HG03025 (cell line): ENCODE measurements at regions not wholly inside any gene's neighbourhood (a gene's known extent, or its start where the extent isn't known, plus 50 kb on each side); places are given as distances from the start of the nearest gene placed in this dataset.
"Not testable (repeated sequence)": the region's sequence is repeated elsewhere in the genome, so short reads cannot be mapped to it uniquely, and the experiment has no call there.

Source experiments
- ATAC-seq: cut with Tn5 transposase; IDR thresholded peaks from one replicate; pipeline ENCODE4 v1.9.1; 2021; ENCODE audit warnings: mild to moderate bottlenecking, moderate library complexity; ENCODE audit not compliant: unreplicated experiment, low FRiP score

DNA sequence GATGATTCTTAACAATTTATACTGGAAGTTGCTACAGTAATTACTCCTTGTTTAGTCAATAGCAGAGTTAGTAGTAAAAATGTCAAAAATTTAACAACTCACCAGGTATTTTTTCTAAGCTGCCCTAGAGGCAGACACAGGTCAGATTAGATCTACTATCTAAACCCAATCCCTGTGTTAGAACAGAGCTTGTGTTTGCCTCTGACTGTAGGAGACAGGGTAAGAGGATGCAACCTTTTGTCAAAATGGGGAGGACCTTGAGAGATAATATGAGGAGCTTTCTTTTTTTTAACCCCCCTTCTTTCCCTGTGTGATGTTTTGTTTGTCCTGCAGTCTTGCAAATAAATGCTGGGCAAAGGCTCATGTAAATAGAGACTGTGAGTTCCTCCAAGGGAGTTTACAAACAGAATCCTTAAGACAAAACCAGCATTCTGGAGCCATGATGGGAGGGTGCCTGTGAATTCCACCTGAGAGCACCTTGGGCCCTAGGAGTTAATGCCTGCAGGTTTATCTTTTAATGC, 353.1 kb downstream of the GATA3 start:
- ATAC-seq = no peak

- no peak for ATAC-seq
These were observed 356.0 kb downstream of the GATA3 start for GRCh38 chr10:8410506-8410905.

- no peak for ATAC-seq
These were observed 358.1 kb downstream of the GATA3 start for GRCh38 chr10:8412541-8412940.

- ATAC-seq = not testable (repeated sequence)
These were observed 360.5 kb downstream of the GATA3 start for GRCh38 chr10:8415029-8415428.

DNA sequence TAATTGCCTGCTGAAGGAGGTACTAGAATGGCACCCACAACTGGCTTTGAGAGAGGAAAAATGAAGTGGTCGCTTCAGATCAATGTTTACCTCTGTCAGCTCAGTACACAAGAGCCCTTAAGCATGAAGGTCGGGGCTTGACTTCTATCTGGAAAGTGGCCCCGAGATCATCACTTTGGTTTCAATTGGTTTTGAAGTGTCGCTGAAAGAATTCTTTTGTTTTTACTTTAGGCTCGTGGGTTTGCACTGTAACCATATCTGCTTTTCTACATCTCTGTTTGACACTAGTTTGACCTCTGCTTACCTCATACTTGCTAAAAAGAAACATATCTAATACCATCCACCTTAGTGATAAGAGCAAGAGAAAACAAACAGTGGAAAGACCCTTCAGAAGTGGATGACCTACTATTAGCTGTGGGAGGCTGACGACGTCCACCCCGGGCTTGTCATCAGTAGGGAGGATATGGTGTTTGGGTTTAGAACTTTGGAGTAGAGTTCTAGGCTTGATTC, 361.8 kb downstream of the GATA3 start:
- no peak for ATAC-seq

DNA sequence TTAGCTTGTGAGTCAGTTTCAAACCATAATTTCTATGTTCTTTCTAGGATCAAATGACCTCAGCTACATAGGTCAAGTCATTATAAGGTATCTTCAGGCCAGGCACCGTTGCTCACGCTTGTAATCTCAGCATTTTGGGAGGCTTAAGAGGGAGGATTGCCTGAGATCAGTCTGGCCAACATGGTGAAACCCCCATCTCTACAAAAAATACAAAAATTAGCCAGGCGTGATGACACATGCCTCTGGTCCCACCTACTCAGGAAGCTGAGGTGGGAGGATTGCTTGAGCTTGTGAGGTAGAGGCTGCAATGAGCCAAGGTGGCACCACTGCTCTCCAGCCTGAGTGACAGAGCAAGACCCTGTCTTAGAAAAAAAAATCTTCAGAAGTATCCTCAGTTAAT, 362.3 kb downstream of the GATA3 start:
- ATAC-seq = no peak

GRCh38 chr10:8417631-8418030, 363.1 kb downstream of the GATA3 start:
- ATAC-seq = no peak

DNA sequence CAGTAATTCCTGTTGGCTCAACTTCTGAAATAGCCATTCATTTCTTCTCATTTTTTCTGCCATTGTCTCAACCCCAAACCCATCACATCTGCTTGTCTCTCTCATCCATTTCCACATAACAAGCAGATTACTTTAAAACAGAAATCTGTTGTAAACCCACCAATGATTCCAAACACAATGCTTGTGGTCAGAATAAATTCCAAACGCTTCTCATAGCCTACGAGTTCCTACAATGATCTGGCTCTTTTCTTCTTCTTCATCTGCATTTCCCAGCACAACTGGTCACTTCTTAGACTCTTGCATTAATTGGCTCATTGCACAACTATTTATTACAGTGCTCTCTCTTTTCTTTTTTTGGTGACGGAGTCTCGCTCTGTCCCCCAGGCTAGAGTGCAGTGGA, 364.1 kb downstream of the GATA3 start:
- no peak for ATAC-seq

- no peak for ATAC-seq
These were observed 365.7 kb downstream of the GATA3 start for GRCh38 chr10:8420182-8420581.

GRCh38 chr10:8424555-8425211, 370.2 kb downstream of the GATA3 start:
- ATAC-seq = no peak

DNA sequence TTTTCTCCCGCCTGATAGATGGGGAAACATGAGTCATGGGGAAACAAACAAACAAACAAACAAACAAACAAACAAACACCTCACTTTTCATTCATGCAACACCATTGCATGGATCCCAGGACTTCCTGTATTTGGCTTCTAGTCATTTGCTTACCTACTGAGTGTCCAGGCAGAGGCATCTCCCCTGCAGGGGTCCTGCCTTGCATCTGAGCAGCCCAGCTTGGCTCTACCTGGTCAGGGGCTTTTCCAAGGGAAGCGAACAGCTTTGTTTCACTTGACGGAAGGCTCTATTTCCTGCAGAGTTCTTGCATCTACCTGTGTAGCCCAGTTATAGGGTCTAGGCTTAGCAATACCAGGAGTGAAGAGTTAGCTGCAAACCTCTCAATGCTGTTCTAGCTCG, 374.2 kb downstream of the GATA3 start:
- no peak for ATAC-seq

DNA sequence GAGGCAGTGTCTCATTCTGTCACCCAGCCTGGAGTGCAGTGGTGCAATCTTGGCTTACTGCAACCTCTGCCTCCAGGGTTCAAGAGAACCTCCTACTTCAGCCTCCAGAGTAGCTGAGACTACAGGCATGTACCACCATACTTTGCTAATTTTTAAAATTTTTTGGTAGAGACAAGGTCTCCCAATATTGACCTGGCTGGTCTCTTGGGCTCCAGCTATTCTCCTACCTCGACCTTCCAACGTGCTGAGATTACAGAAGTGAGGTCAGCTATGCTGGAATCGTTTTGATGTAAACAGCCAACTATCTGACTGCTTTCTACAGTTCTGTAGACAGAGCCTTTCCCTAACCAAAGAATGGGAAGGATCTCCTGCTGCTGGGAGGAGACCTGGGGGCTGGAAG, 375.8 kb downstream of the GATA3 start:
- ATAC-seq = no peak

DNA sequence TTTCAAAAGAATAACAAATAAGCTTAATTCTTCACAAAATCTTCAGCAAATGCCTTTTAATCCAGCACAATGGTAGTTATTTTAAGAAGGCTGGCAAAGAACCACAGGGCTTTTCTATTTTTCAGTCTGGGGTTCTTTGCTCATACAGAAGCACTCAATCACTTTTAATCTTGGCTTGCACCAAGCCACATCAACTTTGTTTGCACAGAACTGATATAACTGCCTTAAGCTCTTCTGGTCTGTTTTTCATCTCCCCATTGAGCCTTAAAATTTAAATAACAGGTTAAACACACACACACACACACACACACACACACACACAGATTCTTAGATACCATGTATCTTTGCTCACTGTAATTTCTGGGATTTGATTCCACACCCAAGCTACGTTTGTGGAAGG, 377.0 kb downstream of the GATA3 start:
- ATAC-seq = no peak

GRCh38 chr10:8435186-8436055, 380.9 kb downstream of the GATA3 start:
- no peak for ATAC-seq

GRCh38 chr10:8437896-8438295, 383.4 kb downstream of the GATA3 start:
- ATAC-seq = no peak

DNA sequence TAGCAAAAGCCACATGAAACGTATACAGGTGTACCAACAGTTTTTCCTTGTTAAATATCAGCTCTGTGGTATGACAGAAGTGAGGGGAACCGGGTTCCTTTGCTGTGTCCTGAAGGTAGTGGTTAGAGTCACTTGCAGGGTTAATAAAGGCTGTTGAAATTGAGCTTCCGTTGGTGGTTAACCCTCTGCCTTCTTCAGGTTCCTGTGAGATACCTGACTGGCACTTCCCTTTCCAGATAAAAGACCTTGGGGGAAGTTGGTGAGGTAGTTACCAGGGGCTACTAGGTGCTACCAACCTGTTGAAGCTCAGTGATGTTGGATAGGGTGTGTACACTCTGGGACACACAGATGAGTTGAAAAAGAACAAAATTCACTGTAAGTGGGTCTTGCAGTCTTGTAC, 384.1 kb downstream of the GATA3 start:
- ATAC-seq = no peak

GRCh38 chr10:8439040-8439439, 384.6 kb downstream of the GATA3 start:
- ATAC-seq = no peak

GRCh38 chr10:8444630-8445029, 390.1 kb downstream of the GATA3 start:
- no peak for ATAC-seq

GRCh38 chr10:8445353-8445752, 390.9 kb downstream of the GATA3 start:
- ATAC-seq = no peak

- ATAC-seq = no peak
These were observed 395.4 kb downstream of the GATA3 start for GRCh38 chr10:8449909-8450308.

DNA sequence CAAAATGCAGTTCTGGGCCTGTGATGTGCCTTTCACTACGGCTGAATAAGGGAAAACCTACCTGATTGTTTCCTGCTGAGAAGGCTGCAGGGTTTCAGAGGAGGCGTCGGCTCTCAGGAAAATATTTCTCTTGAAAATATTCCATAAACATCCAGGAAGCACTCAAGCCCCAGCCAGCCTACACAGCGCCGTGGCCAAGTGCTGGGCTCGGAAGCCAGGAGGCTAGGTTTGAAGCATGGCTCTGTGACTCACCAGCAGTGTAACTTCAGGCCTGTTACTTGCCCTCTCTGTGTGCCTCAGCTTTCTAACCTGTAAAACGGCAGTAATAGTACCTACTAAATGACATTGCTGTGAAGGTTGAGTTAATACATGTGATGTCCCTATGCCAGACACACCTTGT, 399.1 kb downstream of the GATA3 start:
- no peak for ATAC-seq

DNA sequence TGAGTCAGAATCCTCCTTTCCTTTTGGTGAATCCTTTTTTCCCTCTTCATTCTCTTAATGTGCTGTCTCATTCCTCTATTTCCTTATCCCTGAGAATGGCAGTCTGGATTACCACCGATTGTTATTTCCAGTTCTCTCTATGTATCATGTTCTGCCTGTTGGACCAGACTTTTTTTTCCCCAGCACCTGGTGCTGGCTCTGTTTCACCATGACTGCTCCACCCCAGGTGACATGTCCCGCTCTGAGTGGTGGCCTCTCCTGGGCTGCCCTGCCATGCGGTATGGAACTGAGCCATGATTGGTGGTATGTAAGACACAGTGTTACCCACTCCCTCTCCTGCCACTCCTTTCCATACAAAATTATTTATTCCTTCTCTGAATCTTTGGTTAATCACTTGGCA, 399.9 kb downstream of the GATA3 start:
- ATAC-seq = no peak
